ENCODE measurements at regions not wholly inside any gene's neighbourhood (a gene's known extent, or its start where the extent isn't known, plus 50 kb on each side); places are given as distances from the start of the nearest gene placed in this dataset.

- TF ChIP-seq ELK1 (IDR thresholded peaks at IDR 0.05; ENCODE audit: borderline replicate concordance, low read depth, low read length) (no peak), MAFK (IDR thresholded peaks at IDR 0.05; ENCODE audit: low read depth, low read length) (no peak), SMC3 (IDR thresholded peaks at IDR 0.05; ENCODE audit: low read depth, low read length) (no peak), USF2 (IDR thresholded peaks at IDR 0.05; ENCODE audit: low read depth, low read length) (no peak), CTCF (conservative IDR thresholded peaks at IDR 0.05; ENCODE audit: low read depth, low read length) (no peak), BHLHE40 (IDR thresholded peaks at IDR 0.05; ENCODE audit: low read depth, low read length) (no peak), MAZ (IDR thresholded peaks at IDR 0.05; ENCODE audit: borderline replicate concordance, low read depth, low read length) (no peak), RFX5 (IDR thresholded peaks at IDR 0.05; ENCODE audit: low read depth, low read length) (no peak), POLR2A (IDR thresholded peaks at IDR 0.05; ENCODE audit: low read depth, low read length) (no peak), RAD21 (IDR thresholded peaks at IDR 0.05; ENCODE audit: low read length) (no peak), MXI1 (IDR thresholded peaks at IDR 0.05; ENCODE audit: borderline replicate concordance, low read depth, low read length) (no peak), CHD1 (IDR thresholded peaks at IDR 0.05; ENCODE audit: low read depth, low read length) (no peak), FOS (IDR thresholded peaks at IDR 0.05; ENCODE audit: low read depth, low read length) (no peak)
Measured at GRCh38 chr20:41989039-41989679, 371.0 kb upstream of the CHD6 start.
